ENCODE measurements at regions not wholly inside any gene's neighbourhood (a gene's known extent, or its start where the extent isn't known, plus 50 kb on each side); places are given as distances from the start of the nearest gene placed in this dataset.

DNA sequence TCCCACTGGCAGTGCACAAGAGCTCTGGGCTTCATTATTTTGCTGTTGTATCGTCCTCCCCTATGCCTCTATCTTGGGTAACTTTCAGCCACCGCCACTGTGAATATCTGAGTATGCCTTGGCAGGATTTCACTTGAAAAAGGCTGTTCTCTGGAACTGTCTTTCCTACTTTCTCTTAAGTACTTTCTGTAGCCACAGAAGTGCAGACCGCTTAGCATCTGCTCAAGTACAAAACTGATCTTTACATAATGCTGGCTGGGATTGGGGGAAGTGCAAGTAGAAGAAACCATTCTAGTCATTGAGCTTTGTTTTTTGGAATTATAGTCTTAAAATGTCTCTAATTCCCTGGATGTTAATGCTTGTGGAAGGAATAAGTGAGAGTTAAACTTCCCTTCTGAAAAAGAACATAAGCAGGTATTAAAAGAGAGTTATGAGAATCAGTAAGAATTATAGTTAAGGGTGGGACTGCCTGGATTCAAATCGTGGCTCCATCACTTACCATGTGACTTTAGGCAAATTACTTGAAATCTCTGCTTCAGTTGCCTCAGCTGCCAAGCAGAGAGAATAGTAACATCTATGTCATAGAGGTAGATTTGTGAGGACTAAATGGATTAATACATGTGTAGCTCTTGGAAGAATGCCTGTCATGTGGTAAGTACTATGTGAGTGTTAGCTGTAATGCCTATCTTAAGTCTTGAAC lies 77.5 kb downstream of the MID1IP1 start:
- TF ChIP-seq CTCF (IDR thresholded peaks at IDR 0.05; ENCODE audit: low read depth, low read length), result no peak
- no peak for TF ChIP-seq EZH2phosphoT487 (IDR thresholded peaks at IDR 0.05; ENCODE audit: low read depth)

Measured in OCI-LY3 (cell line).